WERI-Rb-1 (cell line): ENCODE measurements at regions not wholly inside any gene's neighbourhood (a gene's known extent, or its start where the extent isn't known, plus 50 kb on each side); places are given as distances from the start of the nearest gene placed in this dataset.
"Not testable (repeated sequence)": the region's sequence is repeated elsewhere in the genome, so short reads cannot be mapped to it uniquely, and the experiment has no call there.

Experiments
- DNase-seq: peaks from one replicate; pipeline ENCODE4 v3.0.0-alpha.2; 2020
- H3K27ac ChIP-seq: fragments of 250-450 bp; sonication (Bioruptor Pico); 2 replicates; pipeline ENCODE4 v1.5.1; 2020; ENCODE audit warnings: mild to moderate bottlenecking, moderate library complexity
- H3K27me3 ChIP-seq: fragments of 250-450 bp; sonication (Bioruptor Pico); 2 replicates; pipeline ENCODE4 v1.5.1; 2021; ENCODE audit warnings: mild to moderate bottlenecking, low read depth, moderate library complexity; ENCODE audit not compliant: insufficient read depth, severe bottlenecking
- H3K36me3 ChIP-seq: fragments of 250-450 bp; sonication (Bioruptor Pico); 2 replicates; pipeline ENCODE4 v1.5.1; 2020; ENCODE audit warnings: mild to moderate bottlenecking, moderate library complexity
- H3K4me3 ChIP-seq: 2 replicates; pipeline ENCODE4 v1.5.1; 2011; ENCODE audit warnings: low read depth, mild to moderate bottlenecking, control low read depth, low read length
- H3K9me3 ChIP-seq: fragments of 250-450 bp; sonication (Bioruptor Pico); 2 replicates; pipeline ENCODE4 v1.5.1; 2021; ENCODE audit warnings: mild to moderate bottlenecking, moderate library complexity; ENCODE audit not compliant: severe bottlenecking
- TF ChIP-seq, protein P1 (sequence below): IDR thresholded peaks from 2 replicates; pipeline ENCODE4 v1.5.1; 2011; ENCODE audit warnings: low read depth, mild to moderate bottlenecking, control low read depth, inconsistent platforms, low read length

DNA sequence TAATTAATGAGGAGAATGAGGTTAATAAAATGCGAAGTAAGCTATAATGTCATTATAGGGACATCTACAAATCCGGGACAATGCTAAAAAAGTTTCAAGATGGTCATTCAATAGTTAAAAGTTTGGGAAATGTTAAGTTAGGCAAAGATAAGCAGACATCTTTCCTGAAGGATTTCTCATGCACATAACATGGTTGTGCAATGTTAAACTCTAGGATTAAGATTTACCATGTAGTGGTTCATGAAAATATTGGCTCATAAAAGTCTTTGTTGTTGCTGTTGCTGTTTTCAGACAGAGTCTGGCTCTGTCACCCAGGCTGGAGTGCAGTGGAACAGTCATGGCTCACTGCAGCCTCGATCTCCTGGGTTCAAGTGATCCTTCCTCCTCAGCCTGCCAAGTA lies 751.5 kb upstream of the CCDC179 start:
- H3K4me3 ChIP-seq = no peak overlapping the region
- H3K36me3 ChIP-seq = no peaks in the 10 kb centered on the region
- H3K9me3 ChIP-seq = no peaks in the 10 kb centered on the region

DNA sequence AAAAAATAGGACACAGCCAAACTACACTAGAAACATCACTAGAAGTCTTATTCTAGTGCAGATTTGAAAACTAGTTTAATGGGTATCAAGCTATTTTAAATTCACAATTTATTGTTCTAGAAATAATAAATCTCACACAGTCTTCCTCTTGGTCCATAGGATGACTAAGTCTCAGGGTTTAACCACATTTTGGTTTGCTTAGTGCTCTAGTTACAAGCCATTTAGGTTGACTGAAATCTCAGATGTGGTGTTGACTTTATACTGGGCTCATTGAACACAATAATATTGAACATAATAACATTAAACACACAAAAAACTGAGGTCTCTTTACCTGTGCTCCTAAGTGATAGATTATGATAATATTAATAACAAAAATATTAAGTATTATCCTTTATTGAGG lies 760.3 kb upstream of the CCDC179 start:
- H3K9me3 ChIP-seq = no peaks in the 10 kb centered on the region
- no peak overlapping the region for H3K4me3 ChIP-seq
- no peak for DNase-seq
- H3K36me3 ChIP-seq = no peaks in the 10 kb centered on the region
- no peaks in the 10 kb centered on the region for H3K27me3 ChIP-seq
- TF ChIP-seq, protein P1, sequence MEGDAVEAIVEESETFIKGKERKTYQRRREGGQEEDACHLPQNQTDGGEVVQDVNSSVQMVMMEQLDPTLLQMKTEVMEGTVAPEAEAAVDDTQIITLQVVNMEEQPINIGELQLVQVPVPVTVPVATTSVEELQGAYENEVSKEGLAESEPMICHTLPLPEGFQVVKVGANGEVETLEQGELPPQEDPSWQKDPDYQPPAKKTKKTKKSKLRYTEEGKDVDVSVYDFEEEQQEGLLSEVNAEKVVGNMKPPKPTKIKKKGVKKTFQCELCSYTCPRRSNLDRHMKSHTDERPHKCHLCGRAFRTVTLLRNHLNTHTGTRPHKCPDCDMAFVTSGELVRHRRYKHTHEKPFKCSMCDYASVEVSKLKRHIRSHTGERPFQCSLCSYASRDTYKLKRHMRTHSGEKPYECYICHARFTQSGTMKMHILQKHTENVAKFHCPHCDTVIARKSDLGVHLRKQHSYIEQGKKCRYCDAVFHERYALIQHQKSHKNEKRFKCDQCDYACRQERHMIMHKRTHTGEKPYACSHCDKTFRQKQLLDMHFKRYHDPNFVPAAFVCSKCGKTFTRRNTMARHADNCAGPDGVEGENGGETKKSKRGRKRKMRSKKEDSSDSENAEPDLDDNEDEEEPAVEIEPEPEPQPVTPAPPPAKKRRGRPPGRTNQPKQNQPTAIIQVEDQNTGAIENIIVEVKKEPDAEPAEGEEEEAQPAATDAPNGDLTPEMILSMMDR = no peak
- H3K27ac ChIP-seq = no peak overlapping the region

More for the DNA sequence above, 751.5 kb upstream of the CCDC179 start:
- TF ChIP-seq, protein P1 = no peak
- Histone ChIP-seq H3K27me3 (no peaks in the 10 kb centered on the region), H3K27ac (no peak overlapping the region)
- DNase-seq = no peak

DNA sequence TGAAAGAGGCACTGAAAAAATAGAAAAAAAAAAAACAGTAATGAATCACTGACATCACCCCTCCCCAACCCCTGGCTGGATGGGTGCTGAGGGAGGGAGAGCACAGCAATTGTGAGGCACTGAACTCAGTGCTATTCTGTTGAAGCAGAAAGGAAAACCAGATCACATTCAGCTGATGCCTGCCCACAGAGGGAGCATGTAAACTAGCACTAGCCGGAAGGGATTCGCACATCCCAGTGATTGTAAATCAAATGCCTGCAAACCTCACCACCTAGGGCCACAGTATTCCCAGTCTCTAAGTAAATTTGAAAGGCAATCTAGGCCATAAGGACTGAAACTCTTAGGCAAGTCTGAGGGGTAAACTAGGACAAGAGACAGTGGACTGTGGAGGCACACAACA lies 772.0 kb upstream of the CCDC179 start:
- Histone ChIP-seq H3K9me3 (no peaks in the 10 kb centered on the region), H3K27ac (no peak overlapping the region), H3K36me3 (no peaks in the 10 kb centered on the region), H3K27me3 (no peaks in the 10 kb centered on the region), H3K4me3 (no peak overlapping the region)
- TF ChIP-seq, protein P1 = no peak
- no peak for DNase-seq

GRCh38 chr11:23644443-23644842 lies 784.2 kb upstream of the CCDC179 start:
- no peak for DNase-seq
- H3K4me3 ChIP-seq = no peak overlapping the region
- H3K9me3 ChIP-seq = no peaks in the 10 kb centered on the region
- H3K27ac ChIP-seq = no peak overlapping the region
- TF ChIP-seq, protein P1 = no peak
- no peaks in the 10 kb centered on the region for H3K36me3 ChIP-seq
- no peaks in the 10 kb centered on the region for H3K27me3 ChIP-seq

DNA sequence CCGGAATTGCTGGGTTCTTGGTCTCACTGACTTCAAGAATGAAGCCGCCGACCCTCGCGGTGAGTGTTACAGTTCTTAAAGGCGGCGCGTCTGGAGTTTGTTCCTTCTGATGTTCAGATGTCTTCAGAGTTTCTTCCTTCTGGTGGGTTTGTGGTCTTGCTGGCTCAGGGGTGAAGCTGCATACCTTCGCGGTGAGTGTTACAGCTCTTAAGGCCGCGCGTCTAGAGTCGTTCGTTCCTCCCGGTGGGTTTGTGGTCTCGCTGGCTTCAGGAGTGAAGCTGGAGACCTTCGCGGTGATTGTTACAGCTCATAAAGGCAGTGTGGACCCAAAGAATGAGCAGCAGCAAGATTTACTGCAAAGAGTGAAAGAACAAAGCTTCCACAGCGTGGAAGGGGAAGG lies 792.1 kb upstream of the CCDC179 start:
- H3K4me3 ChIP-seq, DNase-seq: not testable (repeated sequence)

GRCh38 chr11:23653071-23653675 lies 792.9 kb upstream of the CCDC179 start:
- no peaks in the 10 kb centered on the region for H3K9me3 ChIP-seq
- TF ChIP-seq, protein P1 = no peak
- DNase-seq = no peak
- no peak overlapping the region for H3K27ac ChIP-seq
- no peaks in the 10 kb centered on the region for H3K36me3 ChIP-seq
- no peak overlapping the region for H3K4me3 ChIP-seq
- no peaks in the 10 kb centered on the region for H3K27me3 ChIP-seq

More for the DNA sequence above, 792.1 kb upstream of the CCDC179 start:
- not testable (repeated sequence) for H3K27ac ChIP-seq, H3K9me3 ChIP-seq, H3K27me3 ChIP-seq, H3K36me3 ChIP-seq
